GM21786 (cell line): ENCODE measurements at regions not wholly inside any gene's neighbourhood (a gene's known extent, or its start where the extent isn't known, plus 50 kb on each side); places are given as distances from the start of the nearest gene placed in this dataset.

Experiments
- ATAC-seq: cut with Tn5 transposase; IDR thresholded peaks from one replicate; pipeline ENCODE4 v1.9.1; 2021; ENCODE audit not compliant: unreplicated experiment

DNA sequence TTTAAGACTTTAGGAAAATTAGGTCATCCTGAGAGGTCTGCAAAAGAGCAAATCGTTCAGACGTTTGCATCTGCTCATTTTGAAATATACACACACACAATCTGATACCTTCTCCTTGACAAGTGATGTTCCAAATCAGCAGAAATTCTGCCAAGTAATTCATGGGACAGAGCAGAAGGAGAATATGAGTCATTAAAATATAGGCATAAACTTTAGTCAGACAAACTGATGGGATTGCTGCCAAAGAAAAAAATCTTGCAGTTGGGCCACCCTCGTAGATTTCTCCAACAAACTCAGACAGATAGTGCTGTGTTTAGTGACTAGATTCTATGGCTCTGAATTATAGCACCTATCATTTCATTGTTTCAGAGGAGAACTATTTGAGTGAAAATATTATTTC lies 336.3 kb downstream of the NYAP2 start:
- no peak for ATAC-seq

DNA sequence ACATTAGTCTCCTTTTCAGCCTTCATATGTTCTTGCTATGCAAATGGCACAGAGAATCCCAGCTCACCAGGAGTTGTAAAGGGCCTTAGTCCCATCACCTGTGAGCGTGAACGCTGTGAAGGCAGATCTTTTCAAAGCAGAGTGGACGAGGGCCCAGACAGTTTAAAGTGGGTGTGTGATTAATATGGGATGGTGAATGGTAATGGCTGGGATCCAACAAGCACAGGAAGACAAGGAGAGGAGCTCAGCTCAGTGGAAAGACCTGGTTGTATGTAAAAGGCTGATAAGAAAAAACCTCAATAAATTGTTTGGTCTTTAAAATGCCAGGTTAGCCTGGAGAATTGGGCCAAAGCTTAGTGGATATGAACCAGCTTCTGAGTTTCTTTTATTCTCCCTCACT lies 326.2 kb downstream of the NYAP2 start:
- ATAC-seq = no peak
